Ishikawa (cell line): ENCODE measurements at regions not wholly inside any gene's neighbourhood (a gene's known extent, or its start where the extent isn't known, plus 50 kb on each side); places are given as distances from the start of the nearest gene placed in this dataset.

ENCODE experiments used
- CEBPB ChIP-seq: IDR thresholded peaks from 2 replicates; pipeline ENCODE4 v1.6.1; 2012
- CREB1 ChIP-seq: IDR thresholded peaks from 2 replicates; pipeline ENCODE4 v1.6.1; 2012; ENCODE audit warnings: low read depth
- EGR1 ChIP-seq: IDR thresholded peaks from 2 replicates; pipeline ENCODE4 v1.6.1; 2012
- EP300 ChIP-seq: IDR thresholded peaks from 2 replicates; pipeline ENCODE4 v1.6.1; 2012; ENCODE audit warnings: borderline replicate concordance
- FOXM1 ChIP-seq: IDR thresholded peaks from 2 replicates; pipeline ENCODE4 v1.6.1; 2012; ENCODE audit warnings: low read depth, borderline replicate concordance
- NFIC ChIP-seq: IDR thresholded peaks from 2 replicates; pipeline ENCODE4 v1.6.1; 2012
- RAD21 ChIP-seq: IDR thresholded peaks from 2 replicates; pipeline ENCODE4 v1.6.1; 2012; ENCODE audit warnings: low read depth
- TAF1 ChIP-seq: IDR thresholded peaks from 2 replicates; pipeline ENCODE4 v1.6.1; 2012; ENCODE audit warnings: low read depth, mild to moderate bottlenecking
- TCF12 ChIP-seq: IDR thresholded peaks from 2 replicates; pipeline ENCODE4 v1.6.1; 2012; ENCODE audit warnings: low read depth
- TEAD4 ChIP-seq: IDR thresholded peaks from 2 replicates; pipeline ENCODE4 v1.6.1; 2012
- YY1 ChIP-seq: IDR thresholded peaks from 2 replicates; pipeline ENCODE4 v1.6.1; 2012; ENCODE audit warnings: low read depth
- ZBTB7A ChIP-seq: IDR thresholded peaks from 2 replicates; pipeline ENCODE4 v1.6.1; 2012; ENCODE audit warnings: low read depth
- TF ChIP-seq, protein P1 (sequence below): IDR thresholded peaks from 2 replicates; pipeline ENCODE4 v1.6.1; 2012
- TF ChIP-seq, protein P2 (sequence below): IDR thresholded peaks from 2 replicates; pipeline ENCODE4 v1.6.1; 2012
- TF ChIP-seq, protein P3 (sequence below): IDR thresholded peaks from 2 replicates; pipeline ENCODE4 v1.6.1; 2012; ENCODE audit warnings: low read depth, mild to moderate bottlenecking

DNA sequence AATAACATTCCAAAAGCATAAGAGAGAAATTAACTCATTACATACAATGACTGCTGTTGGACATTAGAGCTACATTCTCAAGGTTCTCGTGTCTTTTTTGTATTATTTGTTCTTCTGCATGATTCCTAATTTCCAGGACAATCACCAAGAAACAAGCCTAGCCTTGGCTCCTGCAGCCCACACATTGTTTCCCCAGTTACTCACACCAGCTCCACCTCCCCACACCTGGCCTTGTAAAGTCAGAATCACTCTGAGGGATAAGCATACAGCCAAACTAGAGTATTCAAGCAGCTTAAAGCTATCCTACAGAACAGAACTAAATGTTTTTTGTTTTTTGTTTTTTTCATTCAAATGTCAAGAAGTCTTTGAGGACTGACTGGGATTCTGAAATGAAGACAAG is 189.2 kb downstream of the HINT1 start:
- TF ChIP-seq CEBPB: no peak

DNA sequence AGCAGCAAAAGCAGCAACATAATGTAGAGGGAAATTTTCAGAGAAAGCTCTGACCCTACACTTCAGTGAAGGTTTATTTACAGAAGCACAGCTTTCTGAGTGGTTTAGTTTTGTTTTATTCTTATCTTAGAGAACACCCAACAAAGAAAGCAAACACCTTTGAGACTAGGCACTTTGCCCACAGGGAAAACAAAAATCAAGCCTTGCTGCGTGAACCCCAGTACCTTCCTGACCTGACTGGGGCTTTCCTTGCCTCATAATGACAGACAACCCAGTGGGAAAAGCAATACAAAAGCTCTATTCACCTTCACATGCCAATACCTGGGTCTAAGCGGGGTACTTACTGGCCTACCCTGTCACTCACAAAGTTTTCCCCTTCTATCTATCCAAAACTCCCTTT is 189.8 kb downstream of the HINT1 start:
- TF ChIP-seq TEAD4 (no peak), TAF1 (no peak), EP300 (no peak), EGR1 (no peak), NFIC (no peak), RAD21 (no peak), CEBPB (no peak), FOXM1 (no peak), ZBTB7A (no peak), YY1 (no peak)
- TF ChIP-seq, protein P1, sequence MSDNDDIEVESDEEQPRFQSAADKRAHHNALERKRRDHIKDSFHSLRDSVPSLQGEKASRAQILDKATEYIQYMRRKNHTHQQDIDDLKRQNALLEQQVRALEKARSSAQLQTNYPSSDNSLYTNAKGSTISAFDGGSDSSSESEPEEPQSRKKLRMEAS: no peak
- TF ChIP-seq, protein P2, sequence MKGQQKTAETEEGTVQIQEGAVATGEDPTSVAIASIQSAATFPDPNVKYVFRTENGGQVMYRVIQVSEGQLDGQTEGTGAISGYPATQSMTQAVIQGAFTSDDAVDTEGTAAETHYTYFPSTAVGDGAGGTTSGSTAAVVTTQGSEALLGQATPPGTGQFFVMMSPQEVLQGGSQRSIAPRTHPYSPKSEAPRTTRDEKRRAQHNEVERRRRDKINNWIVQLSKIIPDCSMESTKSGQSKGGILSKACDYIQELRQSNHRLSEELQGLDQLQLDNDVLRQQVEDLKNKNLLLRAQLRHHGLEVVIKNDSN: no peak
- TF ChIP-seq, protein P3, sequence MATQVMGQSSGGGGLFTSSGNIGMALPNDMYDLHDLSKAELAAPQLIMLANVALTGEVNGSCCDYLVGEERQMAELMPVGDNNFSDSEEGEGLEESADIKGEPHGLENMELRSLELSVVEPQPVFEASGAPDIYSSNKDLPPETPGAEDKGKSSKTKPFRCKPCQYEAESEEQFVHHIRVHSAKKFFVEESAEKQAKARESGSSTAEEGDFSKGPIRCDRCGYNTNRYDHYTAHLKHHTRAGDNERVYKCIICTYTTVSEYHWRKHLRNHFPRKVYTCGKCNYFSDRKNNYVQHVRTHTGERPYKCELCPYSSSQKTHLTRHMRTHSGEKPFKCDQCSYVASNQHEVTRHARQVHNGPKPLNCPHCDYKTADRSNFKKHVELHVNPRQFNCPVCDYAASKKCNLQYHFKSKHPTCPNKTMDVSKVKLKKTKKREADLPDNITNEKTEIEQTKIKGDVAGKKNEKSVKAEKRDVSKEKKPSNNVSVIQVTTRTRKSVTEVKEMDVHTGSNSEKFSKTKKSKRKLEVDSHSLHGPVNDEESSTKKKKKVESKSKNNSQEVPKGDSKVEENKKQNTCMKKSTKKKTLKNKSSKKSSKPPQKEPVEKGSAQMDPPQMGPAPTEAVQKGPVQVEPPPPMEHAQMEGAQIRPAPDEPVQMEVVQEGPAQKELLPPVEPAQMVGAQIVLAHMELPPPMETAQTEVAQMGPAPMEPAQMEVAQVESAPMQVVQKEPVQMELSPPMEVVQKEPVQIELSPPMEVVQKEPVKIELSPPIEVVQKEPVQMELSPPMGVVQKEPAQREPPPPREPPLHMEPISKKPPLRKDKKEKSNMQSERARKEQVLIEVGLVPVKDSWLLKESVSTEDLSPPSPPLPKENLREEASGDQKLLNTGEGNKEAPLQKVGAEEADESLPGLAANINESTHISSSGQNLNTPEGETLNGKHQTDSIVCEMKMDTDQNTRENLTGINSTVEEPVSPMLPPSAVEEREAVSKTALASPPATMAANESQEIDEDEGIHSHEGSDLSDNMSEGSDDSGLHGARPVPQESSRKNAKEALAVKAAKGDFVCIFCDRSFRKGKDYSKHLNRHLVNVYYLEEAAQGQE: no peak

DNA sequence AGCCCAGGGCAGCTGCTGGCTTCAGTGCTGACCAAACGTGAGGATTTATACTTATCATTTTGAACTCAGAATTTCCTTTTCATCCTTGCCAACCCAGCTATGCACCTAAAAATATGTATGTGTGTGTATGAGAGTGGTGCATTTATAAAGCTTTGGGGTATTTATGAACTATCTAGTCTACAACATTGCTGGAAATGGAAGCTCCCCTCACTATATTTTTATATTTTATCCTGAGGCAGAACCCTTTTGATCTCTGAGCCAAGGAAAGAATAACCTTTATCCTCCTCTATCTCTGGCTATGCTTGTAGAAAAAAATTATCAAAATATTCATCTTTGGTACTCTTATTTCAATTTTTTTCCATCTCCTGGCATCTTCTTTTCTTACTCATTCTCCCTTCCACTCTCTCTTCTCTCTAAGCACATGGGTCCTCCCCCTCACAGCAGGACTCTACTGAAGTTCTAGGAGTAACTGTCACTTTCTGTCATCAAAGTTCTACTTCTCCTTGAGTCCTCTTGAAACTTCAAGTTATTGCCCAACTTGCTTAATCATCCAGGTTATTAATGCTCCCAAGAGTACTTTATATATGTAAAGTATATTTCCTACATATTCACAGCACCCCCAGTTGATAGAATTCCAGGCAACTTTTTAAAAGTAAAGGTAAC is 190.9 kb downstream of the HINT1 start:
- TF ChIP-seq FOXM1 (no peak), RAD21 (no peak), YY1 (no peak), NFIC (no peak), ZBTB7A (no peak)

DNA sequence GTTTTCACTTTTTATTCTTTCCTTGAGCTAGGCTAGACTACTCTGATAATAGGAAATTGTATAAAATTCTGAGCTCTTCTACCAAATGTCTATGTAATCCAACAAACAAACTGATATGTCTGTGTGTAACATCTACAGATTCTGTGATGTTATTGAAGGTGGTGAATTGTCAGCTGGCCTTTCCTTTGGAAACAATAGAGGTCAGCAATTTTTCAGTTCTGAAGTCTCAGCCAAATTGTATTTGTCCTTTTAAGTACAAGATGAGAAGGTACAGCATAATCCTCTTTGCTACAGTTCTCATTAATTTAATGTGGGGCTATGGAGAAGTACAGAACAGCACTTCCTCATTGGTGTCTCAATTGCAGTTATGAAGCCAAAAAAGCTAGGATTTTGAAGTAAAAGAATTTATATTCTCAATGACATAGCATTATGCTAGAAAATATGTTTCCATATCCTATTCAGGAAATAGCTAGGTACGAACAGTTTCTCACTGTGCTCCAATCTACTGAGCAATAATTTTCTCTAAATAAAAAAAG is 198.0 kb downstream of the HINT1 start:
- no peak for TF ChIP-seq RAD21
- TF ChIP-seq TAF1: no peak
- TF ChIP-seq YY1: no peak
- no peak for TF ChIP-seq CREB1
- no peak for TF ChIP-seq CEBPB
- TF ChIP-seq, protein P2: no peak
- TF ChIP-seq EGR1: no peak
- no peak for TF ChIP-seq TEAD4
- no peak for TF ChIP-seq NFIC
- no peak for TF ChIP-seq ZBTB7A
- TF ChIP-seq TCF12: no peak
- TF ChIP-seq EP300: no peak
- TF ChIP-seq FOXM1: no peak
- TF ChIP-seq, protein P1: no peak
- TF ChIP-seq, protein P3: no peak

DNA sequence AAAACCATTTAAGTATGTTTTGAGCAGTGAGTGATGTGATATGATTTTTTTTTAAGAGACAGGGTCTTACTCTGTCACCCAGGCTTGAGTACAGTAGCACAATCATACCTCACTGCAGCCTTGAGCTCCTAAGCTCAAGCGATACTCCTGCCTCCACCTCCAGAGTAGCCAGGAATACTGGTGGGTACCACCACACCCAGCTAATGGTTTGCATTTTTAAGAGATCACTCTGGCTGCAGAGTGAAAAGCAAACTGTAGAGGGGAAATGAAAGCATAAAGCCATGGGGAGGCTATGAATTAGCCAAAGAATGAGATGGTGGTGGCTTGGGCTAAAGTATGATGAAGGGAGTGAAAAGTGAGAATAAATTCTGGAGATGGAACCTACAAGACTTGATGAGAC is 199.1 kb downstream of the HINT1 start:
- TF ChIP-seq TAF1 (no peak), TEAD4 (no peak)

DNA sequence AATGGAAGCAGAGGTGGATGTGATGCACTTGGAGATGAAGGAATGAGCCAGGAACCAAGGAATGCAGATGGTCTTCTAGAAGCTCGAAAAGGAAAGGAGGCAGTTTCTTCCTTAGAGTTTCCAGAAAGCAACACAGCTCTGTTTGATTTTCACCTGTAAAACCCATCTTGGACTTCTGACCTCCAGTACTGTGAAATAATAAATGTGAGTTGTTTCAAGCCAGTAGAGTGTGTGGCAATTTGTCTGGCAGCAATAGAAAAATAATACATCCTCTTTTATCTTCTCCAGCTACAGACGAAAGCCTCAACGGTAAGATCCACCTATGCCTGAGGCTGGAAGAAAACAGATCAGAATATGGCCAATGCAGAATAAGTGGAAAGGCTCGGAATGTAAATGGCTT is 199.7 kb downstream of the HINT1 start:
- no peak for TF ChIP-seq TAF1
- TF ChIP-seq TCF12: no peak
- TF ChIP-seq CREB1: no peak
- TF ChIP-seq, protein P1: no peak
- TF ChIP-seq CEBPB: no peak
- TF ChIP-seq TEAD4: no peak
- no peak for TF ChIP-seq NFIC
- no peak for TF ChIP-seq EGR1
- no peak for TF ChIP-seq EP300
- TF ChIP-seq YY1: no peak
- no peak for TF ChIP-seq FOXM1
- TF ChIP-seq, protein P3: no peak
- TF ChIP-seq ZBTB7A: no peak
- TF ChIP-seq, protein P2: no peak
- TF ChIP-seq RAD21: no peak
